DND-41 (cell line): ENCODE measurements at regions not wholly inside any gene's neighbourhood (a gene's known extent, or its start where the extent isn't known, plus 50 kb on each side); places are given as distances from the start of the nearest gene placed in this dataset.
"Not testable (repeated sequence)": the region's sequence is repeated elsewhere in the genome, so short reads cannot be mapped to it uniquely, and the experiment has no call there.

Source experiments
- CTCF ChIP-seq: IDR thresholded peaks from 2 replicates; pipeline ENCODE4 v1.5.1; 2012; ENCODE audit warnings: borderline replicate concordance, low read length, moderate library complexity, mild to moderate bottlenecking; ENCODE audit not compliant: poor library complexity, severe bottlenecking; ENCODE audit errors: extremely low read depth
- EZH2 ChIP-seq: IDR thresholded peaks from 3 replicates; pipeline ENCODE4 v1.6.1; 2012; ENCODE audit warnings: borderline replicate concordance, low read depth, mild to moderate bottlenecking, moderate library complexity, low read length, inconsistent platforms; ENCODE audit not compliant: severe bottlenecking

DNA sequence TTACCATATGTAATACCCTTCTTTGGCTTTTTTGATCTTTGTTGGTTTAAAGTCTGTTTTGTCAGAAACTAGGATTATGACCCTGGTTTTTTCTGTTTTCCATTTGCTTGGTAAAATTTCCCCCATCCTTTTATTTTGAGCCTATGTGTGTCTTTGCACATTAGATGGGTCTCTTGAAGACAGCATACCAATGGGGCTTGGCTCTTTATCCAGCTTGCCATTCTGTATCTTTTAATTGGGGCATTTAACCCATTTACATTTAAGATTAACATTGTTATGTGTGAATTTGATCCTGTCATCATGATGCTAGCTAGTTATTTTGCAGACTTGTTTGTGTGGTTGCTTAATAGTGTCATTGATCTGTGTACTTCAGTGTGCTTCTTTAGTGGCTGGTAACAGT lies 103.1 kb upstream of the PHF24 start:
- TF ChIP-seq CTCF, EZH2: not testable (repeated sequence)
